GM23248 (cell line): ENCODE measurements at regions not wholly inside any gene's neighbourhood (a gene's known extent, or its start where the extent isn't known, plus 50 kb on each side); places are given as distances from the start of the nearest gene placed in this dataset.

Experiments used
- EZH2 ChIP-seq: fragments of 200-600 bp; sonication (generic); IDR thresholded peaks from 2 replicates; pipeline ENCODE4 v1.6.1; 2018; ENCODE audit warnings: antibody characterized with exemption, mild to moderate bottlenecking; ENCODE audit not compliant: insufficient read depth, poor library complexity, severe bottlenecking
- EZH2phosphoT487 ChIP-seq: fragments of 200-600 bp; sonication (generic); IDR thresholded peaks from 2 replicates; pipeline ENCODE4 v1.6.1; 2018; ENCODE audit warnings: antibody characterized with exemption, moderate library complexity, mild to moderate bottlenecking, low read depth; ENCODE audit not compliant: insufficient read depth

GRCh38 chr6:109313139-109313538, 69.1 kb downstream of the CD164 start:
- no peak for TF ChIP-seq EZH2
- no peak for TF ChIP-seq EZH2phosphoT487
